ENCODE measurements at regions not wholly inside any gene's neighbourhood (a gene's known extent, or its start where the extent isn't known, plus 50 kb on each side); places are given as distances from the start of the nearest gene placed in this dataset.

DNA sequence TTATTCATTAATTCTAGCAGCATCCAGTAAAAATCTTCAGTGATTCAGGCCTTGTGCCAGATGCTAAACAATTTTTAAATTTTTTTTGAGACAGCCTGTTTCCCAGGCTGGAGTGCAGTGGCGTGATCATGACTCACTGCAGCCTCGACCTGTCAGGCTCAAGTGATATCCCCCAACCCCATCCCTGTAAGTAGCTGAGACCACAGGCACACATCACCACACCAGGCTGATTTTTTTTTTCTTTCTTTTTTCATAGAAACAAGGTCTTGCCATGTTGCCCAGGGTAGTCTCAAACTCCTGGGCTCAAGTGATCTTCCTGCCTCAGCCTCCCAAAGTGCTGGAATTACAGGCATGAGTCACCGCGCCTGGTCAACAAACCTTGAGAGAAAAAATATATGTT lies 705.5 kb downstream of the ARAP2 start:
- WGBS, 2 donors, result 76 to 82% methylated on average over 4 of the region's 4 CpGs
- intact Hi-C loops (cut with DNase I; ENCODE audit: low total_unique reads), result no loop called here
- H3K36me3 ChIP-seq (ENCODE audit: low read depth, missing control alignments), result no peaks in the 10 kb centered on the region
- no peak overlapping the region for H3K4me3 ChIP-seq
- H3K27ac ChIP-seq, result no peak overlapping the region
- TF ChIP-seq, protein P1, sequence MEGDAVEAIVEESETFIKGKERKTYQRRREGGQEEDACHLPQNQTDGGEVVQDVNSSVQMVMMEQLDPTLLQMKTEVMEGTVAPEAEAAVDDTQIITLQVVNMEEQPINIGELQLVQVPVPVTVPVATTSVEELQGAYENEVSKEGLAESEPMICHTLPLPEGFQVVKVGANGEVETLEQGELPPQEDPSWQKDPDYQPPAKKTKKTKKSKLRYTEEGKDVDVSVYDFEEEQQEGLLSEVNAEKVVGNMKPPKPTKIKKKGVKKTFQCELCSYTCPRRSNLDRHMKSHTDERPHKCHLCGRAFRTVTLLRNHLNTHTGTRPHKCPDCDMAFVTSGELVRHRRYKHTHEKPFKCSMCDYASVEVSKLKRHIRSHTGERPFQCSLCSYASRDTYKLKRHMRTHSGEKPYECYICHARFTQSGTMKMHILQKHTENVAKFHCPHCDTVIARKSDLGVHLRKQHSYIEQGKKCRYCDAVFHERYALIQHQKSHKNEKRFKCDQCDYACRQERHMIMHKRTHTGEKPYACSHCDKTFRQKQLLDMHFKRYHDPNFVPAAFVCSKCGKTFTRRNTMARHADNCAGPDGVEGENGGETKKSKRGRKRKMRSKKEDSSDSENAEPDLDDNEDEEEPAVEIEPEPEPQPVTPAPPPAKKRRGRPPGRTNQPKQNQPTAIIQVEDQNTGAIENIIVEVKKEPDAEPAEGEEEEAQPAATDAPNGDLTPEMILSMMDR (IDR thresholded peaks at IDR 0.05), result no peak
- TF ChIP-seq POLR2A (IDR thresholded peaks at IDR 0.05), result no peak
- no peaks in the 10 kb centered on the region for H3K4me1 ChIP-seq
- H3K9me3 ChIP-seq, result no peaks in the 10 kb centered on the region
- H3K27me3 ChIP-seq, result no peaks in the 10 kb centered on the region
- DNase-seq, result no peak

DNA sequence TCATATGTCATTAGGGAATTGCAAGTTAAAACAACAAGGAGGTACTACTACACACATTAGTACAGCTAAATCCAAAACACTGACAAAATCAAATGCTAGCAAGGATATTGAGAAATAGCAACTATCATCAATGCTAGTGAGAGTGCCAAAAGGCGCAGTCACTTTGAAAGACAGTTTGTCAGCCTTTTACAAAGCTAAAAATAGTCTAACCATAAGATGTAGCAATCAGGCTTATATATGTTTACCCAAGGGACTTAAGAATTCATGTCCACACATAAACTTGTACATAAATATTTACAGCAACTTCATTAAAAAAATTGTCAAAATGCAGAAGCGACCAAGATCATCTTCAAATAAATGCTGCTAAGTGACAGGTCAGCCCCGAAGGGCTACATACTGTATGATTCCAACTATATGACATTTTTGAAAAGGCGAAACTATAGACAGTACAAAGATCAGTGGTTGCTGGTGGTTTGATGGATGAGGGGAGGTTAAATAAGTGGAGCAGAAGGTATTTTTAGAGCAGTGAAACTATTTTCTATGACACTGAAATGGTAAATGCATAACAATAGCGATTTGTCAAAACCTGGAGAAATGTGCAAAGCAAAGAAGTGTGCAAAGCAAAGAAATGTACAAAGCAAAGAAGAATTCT lies 704.8 kb downstream of the ARAP2 start:
- TF ChIP-seq, protein P1 (IDR thresholded peaks at IDR 0.05), result no peak
- no peak for TF ChIP-seq POLR2A (IDR thresholded peaks at IDR 0.05)
- Histone ChIP-seq H3K36me3 (ENCODE audit: low read depth, missing control alignments) (no peaks in the 10 kb centered on the region), H3K9me3 (no peaks in the 10 kb centered on the region), H3K4me1 (no peaks in the 10 kb centered on the region), H3K4me3 (no peak overlapping the region), H3K27ac (no peak overlapping the region), H3K27me3 (no peaks in the 10 kb centered on the region)
- no peak for DNase-seq
- 90 to 92% methylated on average over 5 of the region's 5 CpGs for WGBS, 2 donors
- intact Hi-C loops (cut with DNase I; ENCODE audit: low total_unique reads), result no loop called here

DNA sequence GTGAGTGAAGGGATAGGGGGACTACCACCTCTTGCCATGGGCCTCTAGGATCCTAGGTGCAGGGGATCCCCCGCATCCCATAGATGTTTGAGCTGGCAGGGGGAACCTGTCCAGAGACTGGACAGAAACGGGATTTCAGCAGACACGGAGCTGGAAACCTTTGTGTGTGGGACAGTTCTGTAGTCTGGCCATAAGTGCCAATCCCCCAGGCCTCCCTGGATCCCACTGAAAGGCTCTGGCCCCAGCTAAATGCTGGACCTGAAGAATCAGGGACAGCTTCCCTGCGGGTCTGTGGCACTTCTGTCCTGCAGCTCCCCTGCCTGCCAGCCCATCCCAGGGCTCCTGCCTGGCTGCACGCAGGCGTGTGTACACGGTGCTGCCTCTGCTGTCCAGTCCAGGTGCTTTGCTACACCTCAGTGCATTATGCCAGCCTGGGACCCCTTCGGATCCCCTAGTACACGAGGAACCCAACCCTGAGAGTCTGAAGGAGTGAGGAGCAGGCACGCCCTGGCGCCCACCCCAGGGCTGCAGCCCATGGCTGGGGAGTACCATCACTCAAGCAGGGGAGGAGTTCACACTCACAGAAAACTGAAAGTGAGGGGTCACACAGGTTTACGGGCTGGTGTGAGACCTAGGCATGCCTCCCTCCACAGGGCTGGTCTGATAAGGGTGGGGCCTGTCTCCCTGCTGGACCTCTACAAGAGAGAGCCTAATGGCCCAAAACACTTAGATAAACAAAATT lies 703.0 kb downstream of the ARAP2 start:
- intact Hi-C loops (cut with DNase I; ENCODE audit: low total_unique reads), result no loop called here
- Histone ChIP-seq H3K4me3 (no peak overlapping the region), H3K27ac (no peak overlapping the region), H3K27me3 (no peaks in the 10 kb centered on the region), H3K36me3 (ENCODE audit: low read depth, missing control alignments) (no peaks in the 10 kb centered on the region), H3K9me3 (no peaks in the 10 kb centered on the region), H3K4me1 (no peaks in the 10 kb centered on the region)
- TF ChIP-seq, protein P1 (IDR thresholded peaks at IDR 0.05), result no peak
- no peak for TF ChIP-seq POLR2A (IDR thresholded peaks at IDR 0.05)
- DNase-seq, result no peak
- WGBS, 2 donors, result 68 to 73% methylated on average over 5 to 12 of the region's 12 CpGs

DNA sequence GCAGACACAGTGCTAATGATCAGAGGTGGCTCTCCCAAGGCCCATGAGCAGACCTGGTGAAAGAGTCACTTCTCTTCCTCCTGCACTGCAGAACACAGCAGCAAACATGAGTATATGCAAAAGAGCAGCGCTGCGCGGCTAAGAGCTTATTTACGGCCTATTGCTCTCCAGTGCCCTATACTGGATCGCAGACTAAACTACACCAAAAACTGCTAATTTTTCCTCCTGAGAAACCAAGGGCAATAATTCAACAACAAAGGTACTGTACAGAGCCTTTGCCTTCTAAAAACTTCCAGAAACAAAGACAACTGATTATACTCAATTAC lies 702.5 kb downstream of the ARAP2 start:
- no peaks in the 10 kb centered on the region for H3K9me3 ChIP-seq
- no peak overlapping the region for H3K4me3 ChIP-seq
- intact Hi-C loops (cut with DNase I; ENCODE audit: low total_unique reads), result no loop called here
- TF ChIP-seq, protein P1 (IDR thresholded peaks at IDR 0.05), result no peak
- TF ChIP-seq POLR2A (IDR thresholded peaks at IDR 0.05), result no peak
- H3K27ac ChIP-seq, result no peak overlapping the region
- no peaks in the 10 kb centered on the region for H3K27me3 ChIP-seq
- WGBS, 2 donors, result 68 to 73% methylated on average over 5 of the region's 5 CpGs
- H3K4me1 ChIP-seq, result no peaks in the 10 kb centered on the region
- no peak for DNase-seq
- no peaks in the 10 kb centered on the region for H3K36me3 ChIP-seq (ENCODE audit: low read depth, missing control alignments)

DNA sequence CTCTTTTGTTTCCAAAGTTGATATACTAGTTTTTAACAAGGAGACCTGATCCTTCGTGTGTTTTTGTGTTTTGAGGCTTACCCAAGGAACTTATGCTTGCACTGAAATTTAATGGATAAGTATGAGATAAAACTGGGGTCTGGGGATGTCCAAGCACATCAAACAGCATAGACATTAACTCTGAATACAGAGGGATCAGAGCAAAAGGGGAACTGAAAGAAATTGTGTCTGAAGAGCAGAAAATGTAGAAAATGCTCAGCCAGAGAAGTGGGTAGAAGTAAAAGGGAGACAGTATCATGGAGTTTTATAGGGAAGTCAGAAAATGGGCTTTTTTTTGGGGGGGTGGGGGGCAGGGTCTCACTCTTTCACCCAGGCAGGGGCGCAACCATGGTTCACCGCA lies 695.4 kb downstream of the ARAP2 start:
- WGBS, 2 donors, result 88 to 92% methylated on average over 3 of the region's 3 CpGs
- no peaks in the 10 kb centered on the region for H3K36me3 ChIP-seq (ENCODE audit: low read depth, missing control alignments)
- no peak overlapping the region for H3K27ac ChIP-seq
- no peaks in the 10 kb centered on the region for H3K9me3 ChIP-seq
- DNase-seq, result no peak
- no peak overlapping the region for H3K4me3 ChIP-seq
- no peaks in the 10 kb centered on the region for H3K4me1 ChIP-seq
- TF ChIP-seq POLR2A (IDR thresholded peaks at IDR 0.05), result no peak
- TF ChIP-seq, protein P1 (IDR thresholded peaks at IDR 0.05), result no peak
- no peaks in the 10 kb centered on the region for H3K27me3 ChIP-seq
- intact Hi-C loops (cut with DNase I; ENCODE audit: low total_unique reads), result no loop called here
